G401 (cell line): ENCODE measurements at regions not wholly inside any gene's neighbourhood (a gene's known extent, or its start where the extent isn't known, plus 50 kb on each side); places are given as distances from the start of the nearest gene placed in this dataset.

Source experiments
- DNase-seq: peaks from one replicate; pipeline ENCODE4 v3.0.0-alpha.2; 2015; ENCODE audit warnings: low spot score
- in situ Hi-C: cut with HindIII; loops from 2 replicates; pipeline ENCODE4 v1.10.0; 2016; ENCODE audit warnings: low sequenced_read_pairs, mixed read lengths

DNA sequence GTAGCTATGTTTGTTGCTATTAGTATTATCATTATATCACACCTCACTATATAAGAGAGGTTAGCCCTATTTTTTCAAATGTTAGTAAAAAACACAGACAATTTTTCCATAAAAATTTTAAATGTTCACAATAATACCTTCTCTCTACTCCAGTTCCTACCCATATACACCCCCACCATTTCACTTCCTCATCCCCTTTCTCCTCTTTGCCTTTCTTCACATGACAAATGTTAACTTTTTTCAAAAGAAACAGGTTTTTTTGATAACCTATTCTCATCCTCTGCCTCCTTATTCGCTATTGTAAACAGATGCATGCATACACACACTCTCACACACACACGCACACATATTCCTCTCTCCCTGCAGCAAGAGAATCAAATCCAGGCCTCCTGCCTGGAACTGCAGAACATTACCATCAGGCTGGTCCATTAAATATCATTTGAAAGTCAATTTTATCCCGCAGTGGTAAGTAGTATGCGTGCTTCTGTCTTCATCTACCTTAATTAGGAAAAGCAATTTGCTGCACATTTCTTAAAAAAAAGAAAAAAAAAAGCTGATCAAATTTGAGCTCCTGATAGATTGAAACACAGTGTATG is 55.5 kb downstream of the MID1IP1 start:
- DNase-seq: no peak
- in situ Hi-C loops: no loop called here

DNA sequence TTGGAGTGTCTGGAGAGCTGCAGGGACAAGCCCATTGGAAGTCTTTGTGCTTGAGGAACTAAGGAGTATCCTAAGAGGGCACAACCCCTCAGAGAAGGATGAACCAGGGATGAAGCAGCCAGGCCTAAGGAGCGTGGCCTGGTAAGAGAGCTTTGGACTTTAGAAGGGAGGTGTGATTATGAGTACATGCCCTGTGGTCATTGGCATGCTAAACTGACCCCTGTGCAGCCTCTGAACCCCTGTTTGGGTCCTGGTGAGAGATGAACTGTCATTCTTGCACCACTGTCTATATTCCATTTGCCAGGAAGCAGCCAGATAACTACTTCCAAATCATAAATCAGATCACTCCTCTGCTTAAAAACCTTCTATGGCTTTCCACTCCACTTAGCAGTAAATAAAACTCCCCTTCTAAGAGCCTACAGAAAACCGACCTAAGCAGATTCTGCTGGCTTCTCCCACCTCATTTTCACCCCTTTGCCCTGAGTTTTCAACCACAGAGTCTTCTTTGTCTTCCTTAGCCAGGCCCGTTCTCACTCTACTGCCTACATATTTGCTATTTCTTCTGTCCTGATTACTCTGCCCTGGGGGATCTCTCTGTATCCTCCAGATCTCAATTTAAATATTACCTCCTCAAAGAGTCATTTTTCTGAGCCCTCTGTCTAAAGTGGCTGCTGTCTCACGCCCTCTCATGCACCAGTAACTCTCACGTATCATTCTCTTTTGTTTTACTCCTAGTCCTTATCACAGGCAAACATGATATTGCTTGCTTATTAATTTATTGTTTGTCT is 56.7 kb downstream of the MID1IP1 start:
- DNase-seq: no peak
- in situ Hi-C loops: no loop called here

DNA sequence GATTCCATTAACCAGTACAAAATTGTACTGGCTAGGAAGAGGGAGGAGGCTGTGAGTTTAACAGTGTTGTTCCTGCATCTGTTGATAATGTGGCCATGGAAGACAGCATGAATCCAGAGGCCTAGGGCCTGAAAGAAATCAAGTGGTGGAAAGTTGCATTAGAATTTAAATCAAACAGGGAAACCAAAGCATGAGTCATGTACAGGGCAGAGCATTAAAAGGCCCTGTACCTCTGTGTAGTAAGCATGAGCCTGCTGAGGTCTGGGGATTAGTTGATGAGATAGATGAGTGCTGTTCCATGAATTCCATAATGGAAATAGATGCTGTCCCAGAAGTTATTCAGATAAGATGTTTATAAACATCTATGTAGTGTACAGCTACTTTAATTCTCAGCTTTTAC is 58.3 kb downstream of the MID1IP1 start:
- DNase-seq: no peak
- in situ Hi-C loops: no loop called here

DNA sequence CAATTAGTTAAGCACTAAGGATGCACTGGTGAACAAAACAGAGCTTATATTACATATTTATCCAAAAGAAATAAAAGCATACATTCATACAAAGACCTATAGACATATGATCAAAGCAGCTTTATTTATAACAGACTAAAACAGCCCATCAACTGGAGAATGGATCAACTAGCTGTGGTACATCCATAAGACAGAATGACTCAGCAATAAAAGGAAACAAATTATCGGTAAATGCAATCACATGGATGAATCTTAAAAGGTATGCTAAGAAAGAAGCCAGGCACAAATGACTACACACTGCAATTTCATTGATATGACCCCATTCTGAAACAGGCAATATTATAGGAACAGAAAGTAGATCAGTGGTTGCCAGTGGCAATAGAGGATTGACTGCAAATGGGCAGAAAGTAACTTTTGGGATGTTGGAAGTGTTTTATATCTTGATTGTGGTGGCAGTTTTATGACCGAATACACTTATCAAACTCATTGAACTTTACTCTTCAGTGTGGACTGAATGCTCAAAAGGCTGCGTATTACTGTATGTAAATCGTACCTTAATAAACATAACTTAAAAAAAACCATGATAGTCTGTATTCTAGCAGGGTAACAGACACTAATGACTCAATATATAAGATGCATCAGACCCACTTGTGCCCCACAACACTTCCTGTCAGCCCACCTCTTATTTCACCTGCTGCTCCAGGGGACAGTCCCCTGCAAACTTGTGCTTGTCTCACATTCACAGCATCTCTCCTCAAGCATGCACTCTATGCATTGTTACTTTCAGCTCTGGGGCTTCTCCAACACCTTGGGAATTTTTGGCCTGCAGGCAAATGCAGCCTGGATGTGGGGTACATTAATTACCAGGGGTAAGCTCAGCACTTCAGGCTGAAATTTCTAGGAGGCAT is 59.1 kb downstream of the MID1IP1 start:
- in situ Hi-C loops: no loop called here
- DNase-seq: no peak

DNA sequence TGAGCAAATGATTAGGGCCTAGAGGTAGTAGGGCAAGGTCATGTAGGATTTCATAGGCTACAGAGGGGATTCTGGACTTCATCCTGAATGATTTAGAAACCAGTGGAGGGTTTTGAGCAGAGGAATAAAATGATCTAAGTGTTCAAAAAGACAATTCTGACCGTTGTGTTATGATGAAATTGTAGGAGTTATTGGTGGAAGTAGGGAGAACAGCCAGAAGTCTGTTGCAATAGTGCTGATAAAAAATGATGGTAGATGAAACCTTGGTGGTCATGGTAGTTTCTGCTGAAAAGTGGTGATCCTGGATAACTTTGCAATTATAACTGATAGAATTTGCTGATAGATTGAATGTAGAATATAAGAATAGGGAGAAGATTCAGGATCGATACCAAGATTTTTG is 60.2 kb downstream of the MID1IP1 start:
- DNase-seq: no peak
- in situ Hi-C loops: no loop called here

DNA sequence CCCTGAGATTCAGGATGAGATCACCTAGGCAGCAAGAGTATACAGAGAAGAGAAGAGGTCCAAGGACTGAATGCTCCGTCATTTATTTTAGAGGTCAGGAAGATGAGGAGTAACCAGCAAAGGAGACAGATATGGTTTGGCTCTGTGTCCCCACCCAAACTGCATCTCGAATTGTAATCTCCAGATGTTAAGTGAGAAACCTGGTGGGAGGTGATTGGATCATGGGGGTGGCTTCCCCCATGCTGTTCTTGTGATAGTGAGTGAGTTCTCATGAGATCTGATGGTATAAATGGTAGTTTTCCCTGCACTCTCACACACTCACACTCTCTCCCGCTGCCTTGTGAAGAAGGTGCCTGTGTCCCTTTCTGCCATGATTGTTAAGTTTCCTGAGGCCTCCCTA is 60.8 kb downstream of the MID1IP1 start:
- in situ Hi-C loops: no loop called here
- no peak for DNase-seq

DNA sequence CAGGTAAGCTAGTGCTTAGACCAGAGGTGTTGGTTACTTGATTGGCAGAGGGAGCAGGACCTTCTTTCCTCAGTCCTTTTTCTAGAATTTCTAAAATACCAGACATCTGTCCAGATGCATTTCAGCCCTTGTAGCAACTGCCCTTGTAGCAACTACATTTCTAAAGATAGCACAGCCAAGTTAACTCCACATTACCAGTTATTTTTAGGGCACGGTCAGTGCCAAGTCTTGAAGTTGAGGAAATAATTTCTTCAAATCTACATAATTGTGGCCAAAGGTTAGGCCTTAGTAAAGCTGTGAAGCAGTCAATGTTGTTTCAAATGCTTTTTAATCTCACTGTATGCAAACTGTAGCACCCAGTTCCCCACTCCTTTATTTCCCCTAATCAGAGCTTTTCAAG is 62.9 kb downstream of the MID1IP1 start:
- no peak for DNase-seq
- in situ Hi-C loops: no loop called here

DNA sequence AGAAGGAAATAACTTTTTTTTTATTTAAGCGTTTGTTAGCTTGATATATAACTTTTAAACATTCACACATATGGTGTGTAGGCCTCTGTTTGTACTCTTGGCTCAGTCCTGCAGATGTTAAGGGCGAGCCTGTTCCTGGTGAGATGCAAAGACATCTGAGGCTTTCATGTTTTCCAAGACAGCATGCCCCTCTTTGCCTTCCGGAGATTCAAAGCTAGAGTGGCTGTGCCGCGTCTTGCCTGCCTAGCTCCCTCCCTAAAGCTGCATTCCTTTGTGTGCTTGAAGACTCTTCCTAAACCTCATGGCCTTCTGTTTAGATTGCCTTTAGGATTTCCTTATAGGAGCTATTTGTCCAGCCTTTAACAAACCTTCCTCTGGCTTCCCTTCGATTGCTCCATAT is 67.1 kb downstream of the MID1IP1 start:
- no peak for DNase-seq
- in situ Hi-C loops: no loop called here

DNA sequence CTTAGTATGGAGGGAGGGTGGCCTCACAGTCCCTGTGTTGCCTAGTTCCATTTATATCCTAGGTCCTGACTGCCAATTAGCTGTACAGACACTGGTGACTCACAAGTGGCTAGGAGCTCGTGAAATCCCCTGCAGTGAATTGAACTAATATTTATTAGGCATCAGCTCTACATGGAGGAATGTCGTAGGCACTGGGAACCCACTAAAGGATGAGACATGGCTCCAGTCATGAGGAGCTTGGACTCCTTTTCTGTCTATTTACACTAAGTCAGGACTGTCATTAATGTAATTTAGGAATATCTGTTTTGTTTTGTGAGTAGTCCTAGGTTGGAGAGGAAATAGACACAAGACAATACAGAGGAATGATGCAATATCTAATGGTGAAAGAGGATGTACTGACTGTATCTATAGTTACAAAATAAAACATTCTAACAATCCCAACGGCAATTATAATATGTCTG is 67.7 kb downstream of the MID1IP1 start:
- no peak for DNase-seq
- in situ Hi-C loops: no loop called here

DNA sequence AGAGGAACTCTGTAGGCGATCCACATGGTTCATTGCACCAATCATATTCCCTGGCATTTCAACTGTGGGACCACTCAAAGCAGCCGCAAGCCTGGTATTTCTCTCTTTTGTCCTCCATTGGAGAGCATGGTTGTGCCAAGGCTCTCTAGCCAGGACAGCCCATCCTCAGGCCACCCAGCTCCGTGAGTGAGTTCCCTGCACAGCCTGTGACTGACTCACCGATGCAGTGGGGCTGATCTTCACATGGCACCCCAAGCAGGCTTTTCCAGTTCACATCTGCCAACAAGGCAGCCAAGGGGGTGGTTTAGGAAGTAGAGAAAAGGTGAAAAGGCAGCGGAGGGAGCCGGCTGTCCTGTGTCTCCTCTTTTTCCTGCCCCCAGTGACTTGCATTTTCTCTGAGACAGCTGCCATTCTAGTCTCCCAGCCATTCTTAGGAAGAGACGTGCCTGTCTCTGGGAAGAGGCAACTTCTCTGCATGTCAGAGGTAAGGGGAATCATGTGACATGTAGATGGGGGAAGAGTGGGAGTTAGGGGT is 69.2 kb downstream of the MID1IP1 start:
- in situ Hi-C loops: no loop called here
- no peak for DNase-seq

DNA sequence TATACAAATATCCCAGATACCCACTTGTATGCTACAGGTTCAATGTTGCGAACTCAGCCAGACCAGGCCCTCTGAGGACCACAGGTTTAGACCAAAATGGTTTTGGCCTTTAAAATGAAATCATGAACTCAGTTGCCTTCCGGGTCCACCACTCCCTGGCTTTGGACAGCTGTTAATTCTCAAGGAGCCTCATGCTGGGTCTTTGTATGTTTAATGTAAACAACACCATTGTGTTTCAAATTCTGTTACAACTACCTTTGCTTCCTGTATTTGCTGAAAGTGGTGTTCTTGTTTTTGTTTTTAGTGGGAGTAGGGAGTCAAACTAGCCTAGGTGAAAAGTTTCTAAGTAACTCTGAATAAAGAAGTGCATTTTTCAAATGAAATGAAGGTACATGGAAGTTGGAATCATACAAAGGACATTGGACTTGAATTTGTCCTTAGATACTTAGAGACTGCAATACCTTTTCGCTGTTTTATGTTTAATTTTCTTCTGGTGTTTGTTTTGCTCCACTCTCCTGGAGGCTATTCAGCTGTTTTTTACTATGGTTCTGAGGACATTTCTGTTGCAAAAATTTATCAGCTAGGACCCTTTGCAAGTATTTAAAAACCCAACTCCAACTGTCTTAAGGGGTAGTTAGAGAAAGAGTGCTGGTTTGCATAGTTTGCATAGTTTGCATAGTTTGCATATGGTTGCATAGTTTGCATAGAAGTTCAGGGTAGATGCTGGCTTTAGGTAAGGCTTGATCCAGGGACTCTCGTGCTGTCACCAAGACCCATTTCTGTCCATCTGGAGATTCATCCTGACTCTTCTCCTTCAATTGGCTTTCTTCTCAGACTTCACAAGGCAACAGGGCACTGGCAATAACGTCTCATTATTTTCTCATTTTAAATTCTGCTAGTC is 70.1 kb downstream of the MID1IP1 start:
- in situ Hi-C loops: no loop called here
- no peak for DNase-seq

DNA sequence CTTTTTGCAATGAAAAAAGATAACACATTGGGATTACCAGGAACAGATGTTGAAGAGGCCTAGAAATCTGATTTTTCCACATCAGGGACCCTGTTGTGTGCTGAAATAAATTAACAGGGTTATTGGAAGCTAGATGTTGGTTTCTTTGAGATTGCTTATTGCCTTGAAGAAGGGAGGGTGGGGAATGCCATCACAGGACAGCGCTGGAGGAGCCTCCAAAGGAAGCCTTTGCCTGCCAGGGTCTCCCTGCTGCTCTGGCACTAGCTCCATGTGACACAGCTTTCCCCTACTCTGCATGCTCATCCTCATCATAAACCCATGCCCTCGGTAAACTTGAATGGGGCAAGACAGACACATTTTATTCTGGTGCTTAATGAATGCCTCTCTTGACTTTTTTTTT is 76.1 kb downstream of the MID1IP1 start:
- DNase-seq: no peak
- in situ Hi-C loops: no loop called here

DNA sequence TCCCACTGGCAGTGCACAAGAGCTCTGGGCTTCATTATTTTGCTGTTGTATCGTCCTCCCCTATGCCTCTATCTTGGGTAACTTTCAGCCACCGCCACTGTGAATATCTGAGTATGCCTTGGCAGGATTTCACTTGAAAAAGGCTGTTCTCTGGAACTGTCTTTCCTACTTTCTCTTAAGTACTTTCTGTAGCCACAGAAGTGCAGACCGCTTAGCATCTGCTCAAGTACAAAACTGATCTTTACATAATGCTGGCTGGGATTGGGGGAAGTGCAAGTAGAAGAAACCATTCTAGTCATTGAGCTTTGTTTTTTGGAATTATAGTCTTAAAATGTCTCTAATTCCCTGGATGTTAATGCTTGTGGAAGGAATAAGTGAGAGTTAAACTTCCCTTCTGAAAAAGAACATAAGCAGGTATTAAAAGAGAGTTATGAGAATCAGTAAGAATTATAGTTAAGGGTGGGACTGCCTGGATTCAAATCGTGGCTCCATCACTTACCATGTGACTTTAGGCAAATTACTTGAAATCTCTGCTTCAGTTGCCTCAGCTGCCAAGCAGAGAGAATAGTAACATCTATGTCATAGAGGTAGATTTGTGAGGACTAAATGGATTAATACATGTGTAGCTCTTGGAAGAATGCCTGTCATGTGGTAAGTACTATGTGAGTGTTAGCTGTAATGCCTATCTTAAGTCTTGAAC is 77.5 kb downstream of the MID1IP1 start:
- in situ Hi-C loops: no loop called here
- DNase-seq: no peak

DNA sequence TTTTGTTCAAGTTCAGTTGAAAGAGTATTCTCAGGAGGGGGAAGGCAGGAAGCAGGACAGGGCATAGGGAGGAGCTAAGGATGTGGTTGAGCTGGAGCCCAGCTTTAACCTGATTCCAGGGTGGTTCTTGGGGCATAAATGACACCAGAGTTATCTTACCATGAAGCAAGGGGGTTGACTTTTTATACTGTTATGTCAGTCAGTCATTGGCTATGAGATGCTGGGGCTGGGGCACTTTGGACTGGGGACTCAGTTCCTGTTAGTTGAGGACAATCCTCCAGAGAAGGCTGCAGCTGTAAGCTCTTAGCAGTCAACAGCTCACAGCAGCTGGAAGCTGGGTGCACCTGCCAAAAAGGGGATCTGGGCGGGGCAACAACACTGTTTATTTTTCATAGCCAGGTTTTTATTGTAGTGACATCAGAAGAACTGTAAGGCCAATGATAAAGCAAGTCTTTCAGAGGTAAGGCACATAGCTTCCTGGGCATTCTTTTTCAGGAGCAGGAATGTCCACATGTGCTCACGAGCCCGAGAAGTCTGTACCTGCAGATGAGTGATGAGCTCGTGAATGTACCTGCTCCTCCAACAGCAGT is 78.5 kb downstream of the MID1IP1 start:
- in situ Hi-C loops: no loop called here
- no peak for DNase-seq

DNA sequence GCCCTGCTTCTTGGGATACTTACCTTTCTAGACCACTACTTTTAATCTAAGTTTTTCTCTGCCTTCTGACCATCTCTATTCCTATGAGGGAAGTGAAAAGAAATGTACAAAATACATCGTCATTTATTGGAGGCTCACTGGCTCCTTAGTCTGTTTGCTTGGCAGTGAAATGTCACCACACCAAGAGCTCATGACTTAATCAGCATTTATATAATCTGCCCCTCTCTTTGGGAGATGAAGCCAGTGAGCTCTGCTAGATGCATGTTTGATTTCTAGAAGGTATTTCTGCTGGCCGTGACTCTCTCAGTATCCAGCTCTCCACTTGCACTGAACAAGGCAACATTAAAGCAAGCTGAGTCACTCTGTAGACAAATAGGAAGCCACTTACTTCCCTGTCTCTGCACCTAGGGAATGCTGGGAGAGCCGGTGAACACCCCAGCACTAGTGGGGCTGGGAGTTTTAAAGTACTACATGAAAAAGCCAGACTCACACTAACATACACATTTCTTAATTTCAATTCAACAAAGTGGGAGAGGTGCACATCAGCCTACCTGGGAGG is 79.1 kb downstream of the MID1IP1 start:
- in situ Hi-C loops: no loop called here
- no peak for DNase-seq

DNA sequence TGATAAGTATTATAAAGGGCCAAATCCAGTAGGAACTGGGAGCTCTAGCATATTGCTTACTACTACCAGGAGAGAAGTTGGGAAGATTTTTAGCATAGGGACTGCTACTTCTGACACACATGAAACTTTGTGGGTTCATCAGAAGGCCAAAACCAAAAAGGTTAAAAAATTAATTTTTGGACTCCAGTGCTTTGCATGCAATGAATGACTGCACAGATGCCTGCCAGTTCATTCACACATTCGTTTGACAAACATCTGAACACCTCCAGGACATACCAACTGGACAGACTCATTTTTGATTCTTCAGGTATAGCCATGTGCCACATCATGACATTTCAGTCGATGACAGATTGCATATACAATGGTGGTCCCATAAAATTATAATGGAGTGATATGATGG is 79.8 kb downstream of the MID1IP1 start:
- in situ Hi-C loops: no loop called here
- DNase-seq: no peak

DNA sequence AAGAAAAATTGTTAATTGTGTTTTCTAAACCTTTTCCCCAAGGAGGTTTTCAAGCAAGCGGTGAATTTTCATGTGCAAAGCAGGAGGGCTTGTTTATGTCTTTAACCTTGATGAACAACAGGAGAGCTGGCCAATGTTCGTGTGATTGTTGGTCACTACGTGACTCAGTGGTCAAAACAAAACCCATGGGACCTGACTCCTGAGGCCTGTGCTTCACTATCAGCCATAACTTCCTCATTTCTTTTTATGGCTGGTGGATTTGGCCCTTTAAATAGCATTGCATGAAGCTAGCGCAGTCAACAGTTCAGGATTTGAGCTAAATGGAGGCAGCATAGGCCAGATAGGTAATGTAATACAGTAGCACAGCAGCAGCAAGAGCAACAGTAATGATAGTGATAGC is 80.5 kb downstream of the MID1IP1 start:
- in situ Hi-C loops: no loop called here
- no peak for DNase-seq
